HG03575 (cell line): ENCODE measurements at regions not wholly inside any gene's neighbourhood (a gene's known extent, or its start where the extent isn't known, plus 50 kb on each side); places are given as distances from the start of the nearest gene placed in this dataset.
"Not testable (repeated sequence)": the region's sequence is repeated elsewhere in the genome, so short reads cannot be mapped to it uniquely, and the experiment has no call there.

Source experiments
- ATAC-seq: cut with Tn5 transposase; IDR thresholded peaks from one replicate; pipeline ENCODE4 v1.9.1; 2021; ENCODE audit not compliant: unreplicated experiment, insufficient number of reproducible peaks, low FRiP score; ENCODE audit errors: extremely low read depth

DNA sequence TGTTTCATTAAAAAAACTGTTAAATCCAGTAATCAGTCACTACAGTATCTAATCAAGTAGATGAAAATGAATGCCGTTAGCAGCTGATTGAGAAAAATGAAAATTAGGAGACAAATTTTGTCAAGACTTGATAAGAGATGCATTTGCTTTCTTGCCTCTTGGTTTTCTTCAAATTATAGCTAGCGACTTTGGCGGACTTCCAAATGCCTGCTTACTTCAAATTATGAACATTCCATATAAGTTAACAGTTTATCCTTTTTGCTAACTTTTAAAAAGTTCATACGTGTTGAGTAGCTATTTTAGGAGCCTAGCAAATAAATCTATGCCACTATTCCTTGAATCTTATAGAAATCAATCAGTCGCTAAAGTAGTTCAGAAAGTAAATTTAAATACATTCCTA is 58.8 kb downstream of the PPP4R3C start:
- ATAC-seq: no peak

DNA sequence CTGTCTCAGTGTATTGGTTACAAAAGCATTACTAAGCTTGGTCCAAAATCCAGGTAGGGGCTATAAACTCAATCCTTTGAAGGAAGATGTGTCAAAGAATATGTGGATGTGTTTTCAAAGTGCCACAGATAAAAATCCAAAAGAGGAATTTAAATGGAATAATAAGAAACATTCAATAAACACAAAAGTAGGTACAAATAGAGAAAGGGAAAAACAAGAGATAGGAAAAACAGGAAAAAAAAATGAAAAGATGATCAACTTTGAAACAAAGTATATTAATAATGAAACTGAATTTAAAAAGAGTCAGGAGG is 64.0 kb downstream of the PPP4R3C start:
- no peak for ATAC-seq

DNA sequence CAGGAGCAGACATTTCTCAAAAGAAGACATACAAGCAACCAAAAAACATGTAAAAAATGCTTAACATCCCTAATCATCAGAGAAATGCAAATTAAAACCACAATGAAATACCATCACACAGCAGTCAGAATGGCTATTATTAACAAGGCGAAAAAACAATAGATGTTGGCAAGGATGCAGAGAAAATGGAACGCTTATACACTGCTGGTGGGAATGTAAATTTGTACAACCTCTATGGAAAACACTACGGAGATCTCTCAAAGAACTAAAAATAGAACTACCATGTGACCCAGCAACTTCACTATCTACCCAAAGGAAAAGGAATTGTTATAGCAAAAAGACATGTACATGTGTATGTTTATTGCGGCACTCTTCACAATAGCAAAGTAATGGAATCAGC is 71.5 kb downstream of the PPP4R3C start:
- no peak for ATAC-seq

DNA sequence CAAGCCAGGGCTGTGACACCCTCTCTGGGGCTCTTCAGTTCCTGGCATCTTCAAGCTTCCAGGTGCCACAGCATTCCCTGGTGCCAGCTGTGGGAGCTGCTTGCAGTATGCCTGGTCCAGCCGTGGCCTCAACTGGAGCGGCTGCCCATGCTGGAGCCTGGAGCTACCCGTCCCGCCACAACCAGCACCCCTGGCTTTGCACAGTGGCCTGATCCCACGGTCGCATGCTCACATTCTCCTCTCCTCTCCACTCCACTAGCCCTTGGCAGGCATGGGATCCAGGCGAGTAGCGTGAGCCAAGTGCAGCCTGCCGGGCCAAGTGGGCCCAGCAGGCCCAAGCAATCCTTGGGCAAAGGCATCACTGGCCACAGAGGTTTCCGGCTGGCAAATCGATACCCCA is 81.7 kb downstream of the PPP4R3C start:
- ATAC-seq: no peak

DNA sequence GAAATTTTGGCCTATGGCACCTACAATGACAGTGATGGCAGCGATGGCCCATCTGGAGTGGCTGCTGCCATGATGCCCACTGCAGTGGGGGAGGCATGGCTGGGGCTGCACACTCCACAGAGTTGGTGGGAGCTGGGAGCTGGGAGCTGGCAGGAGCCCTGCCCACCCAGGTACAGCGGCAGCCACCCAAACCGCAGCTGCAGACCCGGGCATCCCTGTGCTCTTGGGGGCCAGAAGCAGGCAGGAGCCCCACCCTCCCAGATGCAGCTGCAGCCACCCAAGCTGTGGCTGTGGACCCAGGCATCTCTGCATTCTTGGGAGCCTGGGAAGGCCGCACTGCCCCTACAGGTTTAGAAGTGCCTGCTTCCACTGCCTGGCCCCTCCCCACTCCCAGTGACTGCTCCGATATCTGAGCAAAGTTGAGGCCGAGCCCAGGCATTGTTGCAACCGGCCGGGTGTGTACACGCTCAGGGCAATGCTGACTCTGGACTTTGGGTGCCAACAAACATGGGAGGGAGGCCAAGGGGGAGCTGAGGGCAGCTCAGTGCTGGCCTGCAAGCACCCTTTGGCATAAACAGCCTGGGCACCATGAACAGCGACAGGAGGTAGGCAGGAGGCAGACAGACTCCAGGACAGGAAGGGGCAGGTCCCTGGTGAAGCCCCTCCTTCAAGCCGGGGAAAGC is 82.8 kb downstream of the PPP4R3C start:
- ATAC-seq: no peak

DNA sequence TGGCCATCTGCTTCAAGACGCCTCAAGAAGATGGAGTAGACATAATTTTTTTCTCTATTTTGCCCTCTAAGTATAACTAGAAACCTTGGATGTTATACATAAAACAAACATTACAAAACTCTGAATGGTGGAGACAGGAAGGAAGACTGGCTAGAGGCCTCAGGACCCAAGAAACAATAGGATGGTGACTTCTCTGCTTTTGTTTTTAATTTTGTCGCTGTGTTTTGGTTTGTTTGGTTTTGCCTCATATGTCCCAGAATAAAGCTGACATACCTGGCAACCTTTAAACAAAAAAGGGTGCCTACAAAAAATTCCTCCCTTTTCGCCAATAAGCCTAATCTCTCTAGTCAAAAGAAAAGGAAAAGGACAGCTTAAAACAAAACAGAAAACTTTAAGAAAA is 109.1 kb downstream of the PPP4R3C start:
- no peak for ATAC-seq

DNA sequence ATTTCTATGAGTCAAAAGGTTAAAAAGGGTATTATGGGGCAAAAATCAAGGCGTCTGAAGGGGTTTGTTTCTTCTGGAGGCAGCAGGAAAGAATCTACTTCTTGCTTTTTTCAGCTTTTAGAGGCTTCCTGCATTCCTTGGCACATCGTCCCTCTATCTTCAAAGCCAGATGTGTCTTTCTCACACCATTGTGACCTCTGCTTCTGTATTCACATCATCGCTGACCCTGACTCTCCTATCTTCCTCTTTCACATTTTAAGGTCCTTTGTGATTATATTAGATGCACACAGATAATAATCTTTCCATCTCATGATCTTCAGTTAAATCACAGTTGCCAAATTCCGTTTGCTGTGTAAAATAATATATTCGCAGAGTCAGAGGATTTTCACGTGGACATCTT is 112.7 kb downstream of the PPP4R3C start:
- ATAC-seq: no peak

DNA sequence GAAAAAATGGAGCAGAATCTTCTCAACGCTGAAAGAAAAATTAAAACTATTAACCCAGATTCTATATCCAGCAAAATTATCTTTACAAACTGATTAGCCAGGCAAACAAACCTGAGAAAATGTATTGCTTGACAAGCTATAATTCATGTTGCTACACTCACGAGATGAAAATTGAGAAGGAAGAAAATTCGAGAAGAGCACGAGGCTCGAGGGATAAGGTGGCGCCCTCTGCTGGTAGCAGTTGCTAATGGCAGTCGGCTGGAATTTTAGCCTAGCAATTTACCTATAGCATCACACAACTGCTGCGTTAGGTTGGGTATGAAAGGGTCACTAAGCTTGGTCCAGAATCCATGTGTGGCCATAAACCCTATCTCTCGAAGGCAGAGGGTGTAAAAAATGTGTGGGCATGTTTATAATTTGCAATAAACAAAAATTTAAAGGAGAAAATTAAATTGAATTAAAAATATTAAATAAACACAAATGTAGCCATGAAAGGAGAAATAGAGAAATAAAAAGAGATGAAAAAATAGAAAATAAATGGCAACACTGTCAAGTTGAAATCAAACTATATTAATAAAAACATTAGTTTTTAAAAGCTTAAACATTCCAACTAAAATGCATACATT is 126.6 kb downstream of the PPP4R3C start:
- ATAC-seq: no peak

DNA sequence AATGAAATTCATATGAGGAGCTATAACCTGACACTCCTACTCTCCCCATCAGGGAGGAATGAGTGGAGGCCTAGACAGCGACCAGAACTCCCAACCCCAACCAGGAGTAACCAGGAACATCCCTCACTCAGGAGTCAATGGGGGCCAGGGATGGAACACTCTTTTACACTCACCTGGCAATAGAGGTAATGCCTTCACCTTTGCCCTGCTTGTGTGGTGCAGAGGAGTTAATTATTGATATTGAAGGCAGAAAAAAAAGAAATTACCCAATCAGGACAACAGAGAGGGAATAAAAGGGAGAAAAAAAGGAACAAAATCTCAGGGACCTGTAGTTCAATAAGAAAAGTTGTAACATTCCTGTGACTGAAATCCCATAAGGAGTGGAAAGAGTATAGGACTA is 141.5 kb downstream of the PPP4R3C start:
- ATAC-seq: no peak

DNA sequence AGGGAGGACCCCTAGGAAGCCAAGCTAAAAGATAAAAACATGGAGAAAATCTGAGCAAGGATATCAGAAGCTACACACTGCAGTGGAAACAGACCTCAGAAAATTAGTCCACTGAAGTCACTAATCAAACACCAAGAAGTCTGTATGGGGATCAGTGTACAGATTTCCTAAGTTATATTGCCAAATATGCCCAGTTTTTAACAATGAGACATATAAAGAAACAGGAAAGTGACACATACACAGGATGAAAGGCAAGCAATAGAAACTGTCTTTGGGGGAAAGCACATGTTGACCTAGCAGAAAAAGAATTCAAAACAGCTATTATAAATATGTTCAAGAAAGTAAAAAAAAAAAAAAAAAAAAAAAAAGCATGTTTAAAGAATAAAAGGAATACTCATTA is 153.7 kb downstream of the PPP4R3C start:
- ATAC-seq: no peak

DNA sequence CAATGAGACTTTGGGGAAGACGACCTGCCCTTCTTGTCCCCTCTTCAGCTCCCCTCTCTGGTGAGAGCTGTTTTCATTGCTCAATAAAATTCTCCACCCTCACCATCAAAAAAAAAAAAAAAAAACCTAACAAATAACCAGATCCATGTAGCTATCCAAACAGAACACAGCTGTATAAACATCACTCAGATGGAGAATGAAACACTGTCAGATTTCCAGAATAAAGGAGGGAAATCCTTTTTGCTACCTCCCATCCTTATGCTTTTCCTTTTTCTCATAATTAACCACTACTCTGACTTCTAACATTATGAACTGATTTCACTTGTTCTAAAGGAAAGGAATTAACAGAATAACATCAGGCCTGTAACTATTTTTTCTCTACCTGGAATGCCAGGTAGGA is 155.6 kb downstream of the PPP4R3C start:
- ATAC-seq: no peak

DNA sequence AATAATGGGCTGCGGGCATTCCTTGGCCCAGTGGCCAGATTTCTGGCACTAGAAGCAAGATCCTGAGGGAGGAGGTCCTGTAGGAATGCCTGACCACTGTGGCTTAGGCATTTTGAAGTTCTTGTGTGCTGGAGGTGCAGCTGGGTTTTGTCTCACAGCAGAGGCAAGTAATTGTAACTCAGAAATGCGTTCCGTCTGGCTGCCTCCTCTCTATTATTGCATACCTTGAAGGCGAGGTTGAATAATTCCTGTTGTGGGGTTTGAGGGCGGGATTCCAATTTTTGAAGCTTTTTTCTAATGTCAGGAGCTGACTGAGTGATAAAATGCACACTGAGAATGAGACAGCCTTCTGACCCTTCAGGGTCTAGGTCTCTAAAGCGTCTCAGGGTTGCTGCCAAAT is 170.6 kb downstream of the PPP4R3C start:
- not testable (repeated sequence) for ATAC-seq

DNA sequence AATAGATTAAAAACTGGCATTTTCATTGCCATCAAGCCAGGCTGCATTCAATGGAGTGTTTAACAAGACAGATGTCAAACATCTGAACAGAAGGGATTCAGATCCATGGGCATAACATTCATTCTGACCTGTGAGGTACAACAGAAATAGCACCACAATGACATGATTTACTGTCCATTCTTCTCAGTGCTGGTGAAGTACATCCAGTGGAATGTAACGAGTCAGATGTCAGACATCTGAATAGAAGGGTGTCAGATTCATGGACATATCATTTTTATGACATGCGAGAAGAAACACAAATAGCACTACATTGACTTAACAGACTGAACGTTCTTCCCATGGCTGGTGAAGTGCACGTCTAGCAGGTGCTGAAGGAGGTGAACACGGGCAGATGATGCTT is 186.4 kb downstream of the PPP4R3C start:
- ATAC-seq: no peak

DNA sequence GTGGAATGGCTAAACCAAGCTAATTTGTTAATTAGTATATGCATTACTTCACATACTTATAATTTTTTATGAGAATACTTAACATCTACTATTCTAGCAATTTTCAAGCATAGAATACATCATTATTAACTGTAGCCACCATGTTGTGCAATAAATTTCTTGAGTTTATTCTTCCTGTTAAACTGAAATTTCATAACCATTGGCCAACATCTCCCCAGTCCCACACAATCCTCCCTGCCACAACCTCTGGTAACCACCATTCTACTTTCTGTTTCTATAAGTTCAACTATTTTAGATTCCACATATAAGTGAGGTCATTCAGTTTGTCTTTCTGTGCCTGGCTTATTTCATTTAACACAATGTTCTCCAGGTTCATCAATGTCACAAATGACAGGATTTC is 208.5 kb downstream of the PPP4R3C start:
- ATAC-seq: no peak

DNA sequence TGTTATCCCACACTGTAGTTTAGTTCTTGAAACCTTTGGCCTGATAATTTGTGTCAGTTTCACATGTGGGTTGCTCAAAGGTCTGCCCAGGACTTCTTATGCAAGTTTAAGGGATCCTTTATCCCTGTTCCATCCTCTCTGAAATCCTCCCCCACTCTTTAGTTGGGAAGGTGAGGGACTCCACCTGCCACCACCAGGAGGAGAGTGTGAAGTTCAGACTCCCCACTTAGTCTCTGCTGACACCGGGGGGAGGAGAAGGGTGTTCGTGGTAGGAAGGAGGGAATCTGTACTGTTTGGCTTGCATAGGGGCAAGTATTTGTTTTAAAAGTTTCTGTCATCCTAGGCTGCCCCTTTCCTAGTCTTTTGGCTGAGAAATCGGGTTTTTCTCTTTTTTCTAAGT is 211.8 kb downstream of the PPP4R3C start:
- no peak for ATAC-seq

DNA sequence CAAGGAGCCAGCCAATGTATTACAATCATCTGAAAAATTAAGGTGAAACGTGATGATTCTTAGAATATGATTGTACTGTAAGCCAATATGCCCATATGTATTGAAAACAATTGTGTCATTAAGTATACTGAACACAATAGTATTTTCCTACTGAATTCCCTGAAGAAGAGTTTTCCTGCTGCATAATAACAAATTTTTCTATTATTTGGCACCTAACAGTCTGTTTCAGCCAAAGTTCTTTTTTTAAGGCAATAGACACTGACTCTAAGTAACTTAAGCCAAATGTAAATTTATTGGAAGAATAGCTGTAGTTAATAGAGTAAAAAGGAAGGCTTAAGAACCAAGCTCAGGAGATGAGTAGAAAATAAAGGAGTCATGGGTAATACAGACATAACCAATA is 220.6 kb downstream of the PPP4R3C start:
- ATAC-seq: no peak

DNA sequence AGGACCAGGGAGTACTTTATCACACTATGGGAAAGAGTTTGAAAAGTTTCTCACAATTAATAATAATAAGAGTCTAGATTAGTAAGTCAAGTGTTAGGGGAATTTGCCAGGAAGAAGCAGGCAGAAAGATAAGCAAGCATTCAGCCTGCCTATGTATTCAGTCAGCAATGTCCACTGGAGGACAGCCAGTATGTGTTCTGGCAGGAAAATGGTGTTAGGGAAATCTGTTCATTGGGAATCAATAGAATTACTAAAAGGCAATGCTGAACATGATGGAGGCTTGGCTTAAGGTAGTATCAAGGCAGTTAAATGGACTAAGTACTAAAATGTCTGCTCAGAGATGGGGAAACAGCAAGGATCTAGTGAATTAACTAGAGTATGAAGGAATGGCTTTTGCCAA is 221.2 kb downstream of the PPP4R3C start:
- ATAC-seq: no peak

DNA sequence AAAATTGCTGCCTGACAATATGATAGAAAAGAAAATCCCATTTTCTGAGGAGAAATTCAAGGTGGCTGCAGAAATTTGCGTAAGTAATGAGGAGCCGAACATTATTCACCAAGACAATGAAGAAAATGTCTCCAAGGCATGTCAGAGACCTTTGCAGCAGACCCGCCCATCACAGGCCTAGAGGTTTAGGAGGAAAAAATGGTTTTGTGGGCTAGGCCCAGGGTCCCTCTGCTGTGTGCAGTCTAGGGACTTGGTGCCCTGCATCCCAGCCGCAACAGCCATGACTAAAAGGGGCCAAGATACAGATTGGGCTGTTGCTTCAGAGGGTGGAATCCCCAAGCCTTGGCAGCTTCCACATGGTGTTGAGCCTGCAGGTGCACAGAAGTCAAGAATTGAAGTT is 223.1 kb downstream of the PPP4R3C start:
- not testable (repeated sequence) for ATAC-seq

DNA sequence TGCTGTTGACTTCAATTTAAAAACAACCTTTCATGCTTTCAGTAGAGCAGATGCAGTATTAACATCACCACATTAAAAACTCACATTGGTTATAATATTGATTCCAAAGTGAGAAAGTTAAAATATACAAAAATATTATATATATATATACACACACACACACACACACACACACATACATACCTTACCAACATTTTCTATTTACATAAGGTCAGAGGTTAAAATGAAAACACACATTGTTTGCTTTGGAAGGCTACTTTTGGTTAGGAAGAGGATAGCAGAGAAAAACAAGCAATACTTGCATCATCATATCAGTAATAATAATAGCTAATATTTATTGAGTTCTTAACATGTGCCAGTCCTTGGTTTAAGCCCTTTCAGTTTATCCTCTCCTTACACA is 226.5 kb downstream of the PPP4R3C start:
- ATAC-seq: no peak

DNA sequence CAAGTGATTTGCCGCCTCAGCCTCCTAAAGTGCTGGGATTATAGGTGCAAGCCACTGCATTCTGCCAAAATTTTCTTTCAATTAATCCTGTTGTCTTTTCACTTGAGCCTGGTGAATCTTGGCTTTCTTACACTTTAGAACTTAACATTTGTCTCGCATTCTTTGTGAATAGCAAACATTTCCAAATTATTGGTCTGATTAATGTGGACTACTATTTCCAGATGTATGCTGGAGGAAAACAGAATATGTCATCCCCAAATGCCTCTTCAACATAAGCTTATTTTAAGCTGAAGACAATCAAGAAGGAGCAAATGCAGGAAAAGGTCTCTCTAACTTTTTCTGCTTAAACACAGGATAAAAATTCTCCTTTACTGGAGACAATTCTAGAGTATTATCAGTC is 233.4 kb downstream of the PPP4R3C start:
- ATAC-seq: no peak

DNA sequence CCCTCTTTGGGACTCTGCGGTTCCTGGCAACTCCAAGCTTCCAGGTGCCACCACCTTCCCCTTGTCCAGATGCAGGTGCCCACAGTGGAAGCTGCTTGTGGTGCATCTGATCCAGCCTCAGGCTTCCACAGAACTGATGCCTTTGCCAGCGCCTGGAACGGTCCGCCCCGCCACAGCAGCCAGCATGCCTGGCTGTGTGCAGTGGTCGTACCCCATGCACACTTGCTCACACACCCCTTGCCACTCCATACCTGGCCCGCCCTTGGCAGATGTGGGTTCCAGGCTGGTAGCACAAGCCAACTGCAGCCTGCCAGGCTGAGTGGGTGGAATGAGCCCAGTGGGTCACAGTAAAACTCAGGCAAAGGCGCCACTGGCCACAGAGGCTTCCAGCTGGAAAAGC is 240.5 kb downstream of the PPP4R3C start:
- ATAC-seq: no peak
